ENCODE measurements at regions not wholly inside any gene's neighbourhood (a gene's known extent, or its start where the extent isn't known, plus 50 kb on each side); places are given as distances from the start of the nearest gene placed in this dataset.
A peak's percentile ranks its signal among the peaks of the same experiment; 100 is the strongest.

DNA sequence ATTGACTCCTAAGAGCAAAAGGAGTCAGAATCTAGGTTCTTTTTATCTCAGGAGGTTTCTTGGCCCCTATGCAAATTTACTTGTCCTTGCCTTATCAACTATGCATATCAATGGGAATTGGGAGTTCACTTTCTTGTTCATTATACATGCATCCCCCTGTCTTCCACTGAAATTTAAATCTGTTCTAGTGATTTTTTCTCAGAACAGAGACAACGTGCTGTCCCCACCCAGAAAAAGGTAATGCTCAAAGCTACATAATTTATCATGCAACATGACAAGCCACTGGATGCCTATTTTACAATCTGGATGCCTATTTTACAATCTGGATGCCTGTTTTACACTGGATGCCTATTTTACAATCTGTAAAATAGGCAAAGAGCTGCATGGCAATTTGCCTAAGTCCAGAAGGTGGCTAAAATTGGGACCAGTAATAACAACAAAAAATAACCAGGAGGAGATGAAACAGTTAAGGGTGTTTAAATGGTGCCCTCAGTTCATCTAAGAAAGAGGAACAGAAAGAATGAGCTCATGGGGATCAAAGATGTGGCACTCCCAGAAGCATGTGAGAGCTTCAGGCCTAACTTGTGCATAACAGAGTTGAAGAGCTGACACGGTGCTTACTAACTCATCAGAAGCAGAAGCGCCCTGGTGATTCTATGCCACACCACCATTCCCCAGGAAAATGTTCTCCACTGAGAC is 537.8 kb upstream of the BOD1L1 start:
- DNase-seq, result peak in 1 of 2 donors; percentile 4
- no peaks in the 10 kb centered on the region for H3K9me3 ChIP-seq (ENCODE audit: control insufficient read depth, insufficient read depth, low read length)
- Mint-ChIP-seq H3K4me3 (no peak overlapping the region), H3K9me3 (no peaks in the 10 kb centered on the region), H3K27ac (no peak overlapping the region), H3K36me3 (no peaks in the 10 kb centered on the region), H3K27me3 (ENCODE audit: low read depth in 2 of 2) (no peaks in the 10 kb centered on the region), H3K4me1 (no peaks in the 10 kb centered on the region)
- WGBS (ENCODE audit: insufficient coverage), result 50% methylated on average over 3 of the region's 3 CpGs
- intact Hi-C loops (cut with micrococcal nuclease), result no loop called here
- H3K4me3 ChIP-seq (ENCODE audit: low read length), result peak overlapping the region; percentile 14
- ATAC-seq, result no peak
- TF ChIP-seq, protein P1, sequence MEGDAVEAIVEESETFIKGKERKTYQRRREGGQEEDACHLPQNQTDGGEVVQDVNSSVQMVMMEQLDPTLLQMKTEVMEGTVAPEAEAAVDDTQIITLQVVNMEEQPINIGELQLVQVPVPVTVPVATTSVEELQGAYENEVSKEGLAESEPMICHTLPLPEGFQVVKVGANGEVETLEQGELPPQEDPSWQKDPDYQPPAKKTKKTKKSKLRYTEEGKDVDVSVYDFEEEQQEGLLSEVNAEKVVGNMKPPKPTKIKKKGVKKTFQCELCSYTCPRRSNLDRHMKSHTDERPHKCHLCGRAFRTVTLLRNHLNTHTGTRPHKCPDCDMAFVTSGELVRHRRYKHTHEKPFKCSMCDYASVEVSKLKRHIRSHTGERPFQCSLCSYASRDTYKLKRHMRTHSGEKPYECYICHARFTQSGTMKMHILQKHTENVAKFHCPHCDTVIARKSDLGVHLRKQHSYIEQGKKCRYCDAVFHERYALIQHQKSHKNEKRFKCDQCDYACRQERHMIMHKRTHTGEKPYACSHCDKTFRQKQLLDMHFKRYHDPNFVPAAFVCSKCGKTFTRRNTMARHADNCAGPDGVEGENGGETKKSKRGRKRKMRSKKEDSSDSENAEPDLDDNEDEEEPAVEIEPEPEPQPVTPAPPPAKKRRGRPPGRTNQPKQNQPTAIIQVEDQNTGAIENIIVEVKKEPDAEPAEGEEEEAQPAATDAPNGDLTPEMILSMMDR (IDR thresholded peaks at IDR 0.05), result no peak
- H3K27me3 ChIP-seq (ENCODE audit: control insufficient read depth, insufficient read depth, low read length), result no peaks in the 10 kb centered on the region
- peak overlapping the region; percentile 30 for H3K27ac ChIP-seq (ENCODE audit: low read length)
- H3K36me3 ChIP-seq (ENCODE audit: control insufficient read depth, insufficient read depth, low read length), result no peaks in the 10 kb centered on the region
- H3K4me1 ChIP-seq (ENCODE audit: control insufficient read depth, insufficient read depth, low read length), result no peaks in the 10 kb centered on the region

DNA sequence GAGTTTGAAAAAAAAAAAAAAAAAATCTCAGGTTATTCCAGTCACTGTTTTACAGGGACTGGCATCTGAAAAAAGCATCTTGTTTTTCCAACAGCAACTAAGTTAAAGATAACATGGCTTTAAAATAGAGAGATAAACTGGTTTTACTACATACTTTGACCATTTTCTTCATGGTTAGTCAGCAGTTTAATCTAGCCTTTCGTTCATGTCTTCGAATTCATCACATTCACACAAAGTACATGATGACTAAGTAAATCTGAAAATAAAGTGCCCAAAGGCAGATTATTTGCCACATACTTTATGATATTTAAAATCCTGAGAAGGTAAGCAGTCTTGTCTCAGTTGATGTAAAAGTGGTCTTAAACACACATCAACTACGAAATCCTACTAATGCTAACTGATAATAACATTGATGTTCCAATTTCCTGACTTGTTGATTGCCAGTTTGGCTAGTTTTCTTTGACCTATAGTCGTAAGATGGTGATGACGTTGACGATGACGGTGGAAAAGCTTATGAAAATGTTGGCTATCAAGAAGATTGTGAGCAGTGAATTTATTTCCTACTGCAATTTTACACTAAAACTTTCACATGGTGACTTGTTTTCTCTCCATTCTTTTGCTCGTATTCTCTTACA is 540.5 kb upstream of the BOD1L1 start:
- TF ChIP-seq, protein P1 (IDR thresholded peaks at IDR 0.05), result no peak
- H3K27me3 ChIP-seq (ENCODE audit: control insufficient read depth, insufficient read depth, low read length), result no peaks in the 10 kb centered on the region
- Mint-ChIP-seq H3K4me3 (no peak overlapping the region), H3K36me3 (no peaks in the 10 kb centered on the region), H3K27ac (no peak overlapping the region), H3K27me3 (ENCODE audit: low read depth in 2 of 2) (no peaks in the 10 kb centered on the region), H3K4me1 (no peaks in the 10 kb centered on the region), H3K9me3 (peaks cover 0 to 5% of the 10 kb centered on the region in 2 donors)
- intact Hi-C loops (cut with micrococcal nuclease), result no loop called here
- H3K4me3 ChIP-seq (ENCODE audit: low read length), result no peak overlapping the region
- ATAC-seq (no peak), DNase-seq (no peak)
- H3K36me3 ChIP-seq (ENCODE audit: control insufficient read depth, insufficient read depth, low read length), result no peaks in the 10 kb centered on the region
- no peak overlapping the region for H3K27ac ChIP-seq (ENCODE audit: low read length)
- no peaks in the 10 kb centered on the region for H3K9me3 ChIP-seq (ENCODE audit: control insufficient read depth, insufficient read depth, low read length)
- no peaks in the 10 kb centered on the region for H3K4me1 ChIP-seq (ENCODE audit: control insufficient read depth, insufficient read depth, low read length)
- 91% methylated on average over 8 of the region's 8 CpGs for WGBS (ENCODE audit: insufficient coverage)

DNA sequence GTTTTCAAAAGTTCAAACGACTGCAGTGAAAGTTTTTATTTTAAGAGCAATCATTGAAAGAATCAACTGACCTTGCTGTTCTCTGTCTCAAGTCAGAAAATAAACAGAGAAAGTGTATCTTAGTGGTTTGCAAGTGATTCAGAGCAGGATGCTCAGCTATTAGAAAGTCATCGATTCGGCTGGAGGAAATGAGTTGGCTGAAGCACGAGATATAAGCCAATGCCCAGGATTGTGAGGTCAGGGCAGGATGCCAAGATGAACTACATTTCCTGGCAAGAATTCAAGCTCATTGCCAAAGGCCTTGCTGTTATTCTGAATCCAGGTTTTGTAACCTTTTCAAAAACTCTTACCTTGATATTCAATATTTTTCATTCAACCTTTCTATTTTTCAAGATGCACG is 541.4 kb upstream of the BOD1L1 start:
- Mint-ChIP-seq H3K27ac (no peak overlapping the region), H3K9me3 (peaks cover 0 to 5% of the 10 kb centered on the region in 2 donors), H3K4me1 (no peaks in the 10 kb centered on the region), H3K36me3 (no peaks in the 10 kb centered on the region), H3K4me3 (no peak overlapping the region), H3K27me3 (ENCODE audit: low read depth in 2 of 2) (no peaks in the 10 kb centered on the region)
- H3K9me3 ChIP-seq (ENCODE audit: control insufficient read depth, insufficient read depth, low read length), result no peaks in the 10 kb centered on the region
- no peaks in the 10 kb centered on the region for H3K4me1 ChIP-seq (ENCODE audit: control insufficient read depth, insufficient read depth, low read length)
- 6% methylated on average over 4 of the region's 5 CpGs for WGBS (ENCODE audit: insufficient coverage)
- ATAC-seq (no peak), DNase-seq (no peak)
- H3K27ac ChIP-seq (ENCODE audit: low read length), result no peak overlapping the region
- intact Hi-C loops (cut with micrococcal nuclease), result no loop called here
- no peaks in the 10 kb centered on the region for H3K27me3 ChIP-seq (ENCODE audit: control insufficient read depth, insufficient read depth, low read length)
- TF ChIP-seq, protein P1 (IDR thresholded peaks at IDR 0.05), result no peak
- no peaks in the 10 kb centered on the region for H3K36me3 ChIP-seq (ENCODE audit: control insufficient read depth, insufficient read depth, low read length)
- H3K4me3 ChIP-seq (ENCODE audit: low read length), result no peak overlapping the region

All from natural killer cell (primary cell).